Osteocyte (in vitro differentiated cells): ENCODE measurements at regions not wholly inside any gene's neighbourhood (a gene's known extent, or its start where the extent isn't known, plus 50 kb on each side); places are given as distances from the start of the nearest gene placed in this dataset.
A peak's percentile ranks its signal among the peaks of the same experiment; 100 is the strongest.

Source experiments
- DNase-seq: peaks from one replicate; pipeline ENCODE4 v3.0.0; 2021; ENCODE audit warnings: mixed read lengths; ENCODE audit not compliant: unreplicated experiment; ENCODE audit errors: extremely low spot score
- H3K27ac Mint-ChIP-seq: one replicate; pipeline ENCODE4 v1.8.0; 2021; ENCODE audit warnings: mild to moderate bottlenecking, mixed read lengths; ENCODE audit not compliant: unreplicated experiment
- H3K27me3 Mint-ChIP-seq: one replicate; pipeline ENCODE4 v1.8.0; 2021; ENCODE audit warnings: mixed read lengths; ENCODE audit not compliant: unreplicated experiment
- H3K36me3 Mint-ChIP-seq: one replicate; pipeline ENCODE4 v1.8.0; 2021; ENCODE audit warnings: mixed read lengths; ENCODE audit not compliant: unreplicated experiment
- H3K4me1 Mint-ChIP-seq: one replicate; pipeline ENCODE4 v1.8.0; 2021; ENCODE audit warnings: mixed read lengths; ENCODE audit not compliant: unreplicated experiment
- H3K4me3 Mint-ChIP-seq: one replicate; pipeline ENCODE4 v1.8.0; 2021; ENCODE audit warnings: mild to moderate bottlenecking, moderate library complexity, mixed read lengths; ENCODE audit not compliant: unreplicated experiment
- H3K9me3 Mint-ChIP-seq: one replicate; pipeline ENCODE4 v1.8.0; 2021; ENCODE audit warnings: mixed read lengths; ENCODE audit not compliant: unreplicated experiment
- TF ChIP-seq, protein P1 (sequence below): fragments of 200-600 bp; sonication (generic); IDR thresholded peaks from 2 replicates; pipeline ENCODE4 v1.5.0; 2021; ENCODE audit warnings: antibody characterized with exemption, mild to moderate bottlenecking, moderate library complexity

DNA sequence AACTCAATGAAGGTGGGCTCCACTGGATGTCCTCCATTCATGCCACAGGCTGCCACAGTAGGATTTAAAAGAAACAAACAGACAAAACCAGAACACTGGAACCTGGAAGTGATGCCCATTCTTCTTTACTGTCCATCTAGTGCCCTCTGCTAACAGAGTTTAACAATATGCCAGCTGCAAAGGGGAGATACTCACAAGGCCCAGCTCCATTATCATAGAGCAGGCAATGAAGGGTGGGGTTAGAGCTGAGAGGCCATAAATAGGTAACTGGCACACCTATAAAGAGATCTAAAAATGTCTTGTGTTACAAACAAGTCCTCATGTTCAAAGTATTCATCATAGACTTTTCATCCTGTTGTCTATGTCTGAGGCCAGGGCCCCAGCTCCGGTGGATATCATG is 75.6 kb downstream of the SOD2 start:
- no peak overlapping the region for H3K27ac Mint-ChIP-seq
- DNase-seq = no peak
- TF ChIP-seq, protein P1, sequence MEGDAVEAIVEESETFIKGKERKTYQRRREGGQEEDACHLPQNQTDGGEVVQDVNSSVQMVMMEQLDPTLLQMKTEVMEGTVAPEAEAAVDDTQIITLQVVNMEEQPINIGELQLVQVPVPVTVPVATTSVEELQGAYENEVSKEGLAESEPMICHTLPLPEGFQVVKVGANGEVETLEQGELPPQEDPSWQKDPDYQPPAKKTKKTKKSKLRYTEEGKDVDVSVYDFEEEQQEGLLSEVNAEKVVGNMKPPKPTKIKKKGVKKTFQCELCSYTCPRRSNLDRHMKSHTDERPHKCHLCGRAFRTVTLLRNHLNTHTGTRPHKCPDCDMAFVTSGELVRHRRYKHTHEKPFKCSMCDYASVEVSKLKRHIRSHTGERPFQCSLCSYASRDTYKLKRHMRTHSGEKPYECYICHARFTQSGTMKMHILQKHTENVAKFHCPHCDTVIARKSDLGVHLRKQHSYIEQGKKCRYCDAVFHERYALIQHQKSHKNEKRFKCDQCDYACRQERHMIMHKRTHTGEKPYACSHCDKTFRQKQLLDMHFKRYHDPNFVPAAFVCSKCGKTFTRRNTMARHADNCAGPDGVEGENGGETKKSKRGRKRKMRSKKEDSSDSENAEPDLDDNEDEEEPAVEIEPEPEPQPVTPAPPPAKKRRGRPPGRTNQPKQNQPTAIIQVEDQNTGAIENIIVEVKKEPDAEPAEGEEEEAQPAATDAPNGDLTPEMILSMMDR = no peak
- no peaks in the 10 kb centered on the region for H3K4me1 Mint-ChIP-seq
- no peaks in the 10 kb centered on the region for H3K27me3 Mint-ChIP-seq
- H3K4me3 Mint-ChIP-seq = no peak overlapping the region
- peaks cover 27% of the 10 kb centered on the region for H3K9me3 Mint-ChIP-seq
- peaks cover 1% of the 10 kb centered on the region for H3K36me3 Mint-ChIP-seq

DNA sequence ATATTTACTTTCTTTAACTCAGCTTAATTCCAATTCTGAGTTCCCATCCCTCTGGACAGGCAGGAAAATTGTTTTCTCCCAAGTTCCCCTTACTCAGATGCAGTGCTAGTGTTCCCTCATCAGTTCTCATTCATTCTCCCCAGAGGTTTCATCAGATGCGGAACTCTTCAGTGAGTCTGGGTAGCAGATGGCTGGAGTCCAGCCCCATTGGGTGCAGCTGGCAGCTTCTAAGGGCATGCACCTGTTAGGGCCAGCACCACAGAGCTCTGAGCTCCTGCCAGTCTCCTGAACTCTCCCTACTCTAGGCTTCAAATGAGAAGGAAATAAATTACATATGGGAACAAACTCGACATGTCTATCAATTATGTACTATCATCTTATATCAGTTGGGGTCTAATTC is 76.6 kb downstream of the SOD2 start:
- H3K27ac Mint-ChIP-seq = no peak overlapping the region
- peaks cover 27% of the 10 kb centered on the region for H3K9me3 Mint-ChIP-seq
- no peak overlapping the region for H3K4me3 Mint-ChIP-seq
- TF ChIP-seq, protein P1 = no peak
- peaks cover 1% of the 10 kb centered on the region for H3K36me3 Mint-ChIP-seq
- peak; percentile 42 for DNase-seq
- H3K27me3 Mint-ChIP-seq = no peaks in the 10 kb centered on the region
- H3K4me1 Mint-ChIP-seq = no peaks in the 10 kb centered on the region

DNA sequence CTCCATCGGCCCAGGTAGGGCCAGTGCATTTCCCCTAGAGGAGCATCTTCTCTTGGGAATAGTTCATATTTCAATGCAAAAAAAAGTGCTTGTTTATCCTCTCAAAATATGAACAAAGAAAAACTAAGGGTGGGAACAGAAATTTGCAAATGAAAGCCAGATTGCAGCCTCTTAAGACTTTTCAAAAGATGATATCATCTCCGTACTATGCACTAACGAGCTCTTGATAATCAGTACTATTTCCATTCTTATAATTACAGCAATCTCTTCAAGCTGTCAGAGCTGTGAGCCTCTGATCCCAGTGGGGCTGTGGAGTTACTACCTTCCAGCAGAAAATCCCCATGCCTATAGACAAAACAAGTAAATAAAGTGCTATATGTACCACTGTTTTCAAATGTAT is 77.1 kb downstream of the SOD2 start:
- Mint-ChIP-seq H3K27me3 (no peaks in the 10 kb centered on the region), H3K4me3 (no peak overlapping the region), H3K9me3 (peaks cover 27% of the 10 kb centered on the region), H3K27ac (no peak overlapping the region), H3K4me1 (no peaks in the 10 kb centered on the region), H3K36me3 (peaks cover 1% of the 10 kb centered on the region)
- TF ChIP-seq, protein P1 = no peak
- no peak for DNase-seq

DNA sequence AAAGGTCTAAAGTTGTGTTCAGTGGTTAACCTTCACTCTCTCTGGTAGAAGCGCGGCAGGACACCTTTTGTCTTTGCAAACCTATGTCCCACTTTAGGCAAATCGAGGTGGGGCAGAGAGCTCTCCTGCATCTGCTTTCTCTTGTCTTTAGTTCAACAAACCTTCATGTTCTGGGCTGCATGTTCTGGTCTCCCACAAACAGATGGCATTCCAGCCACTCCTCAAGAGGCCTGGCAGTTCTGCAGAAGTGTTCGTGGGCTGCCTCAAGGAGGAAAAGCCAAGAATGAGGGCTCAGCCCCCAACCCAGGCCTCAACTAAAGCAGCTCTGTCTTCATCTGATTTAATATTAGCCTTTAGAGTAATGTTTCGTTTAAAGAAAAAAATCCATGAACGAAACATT is 82.2 kb downstream of the SOD2 start:
- H3K27ac Mint-ChIP-seq = no peak overlapping the region
- TF ChIP-seq, protein P1 = no peak
- DNase-seq = no peak
- H3K36me3 Mint-ChIP-seq = no peaks in the 10 kb centered on the region
- H3K4me3 Mint-ChIP-seq = no peak overlapping the region
- H3K4me1 Mint-ChIP-seq = no peaks in the 10 kb centered on the region
- H3K27me3 Mint-ChIP-seq = no peaks in the 10 kb centered on the region
- peaks cover 21% of the 10 kb centered on the region for H3K9me3 Mint-ChIP-seq

DNA sequence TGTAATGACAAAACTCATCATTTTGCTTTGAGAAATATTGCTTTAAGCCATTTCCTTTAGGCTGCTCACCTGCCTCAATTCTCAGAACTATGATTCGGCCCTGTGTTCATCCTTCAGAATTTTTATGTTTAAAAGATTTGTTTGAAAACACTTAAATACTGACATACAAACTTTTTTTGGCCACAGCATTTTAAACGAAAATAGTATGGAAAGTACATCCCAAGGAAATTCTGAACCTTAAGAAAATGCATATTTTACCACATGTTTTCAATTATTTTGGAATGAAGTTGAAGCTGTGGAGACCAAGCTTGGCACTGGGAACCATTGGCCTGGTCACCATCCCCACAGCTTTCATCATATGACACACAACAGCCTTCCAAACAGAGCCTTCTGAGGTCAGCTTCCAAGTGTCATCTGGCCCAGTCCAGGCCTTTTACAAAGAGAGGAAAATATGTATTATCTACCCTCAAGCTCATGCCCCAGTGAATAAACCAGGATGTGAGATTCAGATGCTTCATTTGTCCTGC is 83.3 kb downstream of the SOD2 start:
- no peak overlapping the region for H3K27ac Mint-ChIP-seq
- H3K4me3 Mint-ChIP-seq = no peak overlapping the region
- no peak for DNase-seq
- H3K9me3 Mint-ChIP-seq = peaks cover 16% of the 10 kb centered on the region
- H3K4me1 Mint-ChIP-seq = no peaks in the 10 kb centered on the region
- TF ChIP-seq, protein P1 = no peak
- H3K27me3 Mint-ChIP-seq = no peaks in the 10 kb centered on the region
- H3K36me3 Mint-ChIP-seq = no peaks in the 10 kb centered on the region
